HCT116 (cell line): ENCODE measurements at regions not wholly inside any gene's neighbourhood (a gene's known extent, or its start where the extent isn't known, plus 50 kb on each side); places are given as distances from the start of the nearest gene placed in this dataset.

Source experiments
- CTCF ChIP-seq, 3 experiments: fragments of 200-600 bp in 1 of 3; sonication (generic) in 1 of 3; IDR thresholded peaks in 2 of 3; conservative IDR thresholded peaks in 1 of 3; 2 replicates each; pipeline ENCODE4 v1.5.1; 2012 to 2017; ENCODE audit warnings: low read depth in 2 of 3, low read length in 2 of 3, antibody characterized with exemption in 1 of 3, borderline replicate concordance in 1 of 3, control low read depth in 1 of 3, mild to moderate bottlenecking in 1 of 3, mixed read lengths in 1 of 3, mixed run types in 1 of 3, moderate library complexity in 1 of 3; ENCODE audit not compliant: insufficient read depth in 1 of 3
- EZH2 ChIP-seq: fragments of 200-600 bp; sonication (generic); IDR thresholded peaks from 2 replicates; pipeline ENCODE4 v1.6.1; 2017; ENCODE audit warnings: antibody characterized with exemption, mixed run types
- RAD21 ChIP-seq: IDR thresholded peaks from 2 replicates; pipeline ENCODE4 v1.6.1; 2012; ENCODE audit warnings: low read depth, mild to moderate bottlenecking

DNA sequence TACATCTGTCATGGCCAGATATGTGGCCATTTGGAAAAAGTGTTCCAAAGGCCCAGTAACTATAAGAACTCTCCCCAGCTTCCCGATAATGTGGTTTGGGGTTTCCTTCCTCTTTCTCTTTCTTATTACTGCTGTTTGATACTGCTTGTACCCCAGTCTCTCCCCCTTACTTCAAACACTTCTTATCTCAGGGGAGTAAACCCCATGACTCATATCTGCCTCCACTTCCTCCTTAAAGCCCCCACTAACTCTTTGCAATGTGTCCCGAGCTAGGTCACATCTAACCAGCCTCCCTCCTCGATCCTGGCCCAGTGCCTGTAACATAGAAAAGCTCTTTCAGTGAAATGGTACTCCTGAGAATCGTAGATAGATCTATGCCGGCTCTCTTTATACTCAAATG, 82.4 kb upstream of the STARD13 start:
- no peak for TF ChIP-seq RAD21
- no peak for TF ChIP-seq EZH2
- no peak for TF ChIP-seq CTCF (IDR thresholded peaks at IDR 0.05 in 2 of 3, conservative IDR thresholded peaks at IDR 0.05 in 1 of 3; ENCODE audit: borderline replicate concordance in 1 of 3, insufficient read depth in 1 of 3, low read depth in 2 of 3, low read length in 2 of 3)
